ENCODE measurements at regions not wholly inside any gene's neighbourhood (a gene's known extent, or its start where the extent isn't known, plus 50 kb on each side); places are given as distances from the start of the nearest gene placed in this dataset.

DNA sequence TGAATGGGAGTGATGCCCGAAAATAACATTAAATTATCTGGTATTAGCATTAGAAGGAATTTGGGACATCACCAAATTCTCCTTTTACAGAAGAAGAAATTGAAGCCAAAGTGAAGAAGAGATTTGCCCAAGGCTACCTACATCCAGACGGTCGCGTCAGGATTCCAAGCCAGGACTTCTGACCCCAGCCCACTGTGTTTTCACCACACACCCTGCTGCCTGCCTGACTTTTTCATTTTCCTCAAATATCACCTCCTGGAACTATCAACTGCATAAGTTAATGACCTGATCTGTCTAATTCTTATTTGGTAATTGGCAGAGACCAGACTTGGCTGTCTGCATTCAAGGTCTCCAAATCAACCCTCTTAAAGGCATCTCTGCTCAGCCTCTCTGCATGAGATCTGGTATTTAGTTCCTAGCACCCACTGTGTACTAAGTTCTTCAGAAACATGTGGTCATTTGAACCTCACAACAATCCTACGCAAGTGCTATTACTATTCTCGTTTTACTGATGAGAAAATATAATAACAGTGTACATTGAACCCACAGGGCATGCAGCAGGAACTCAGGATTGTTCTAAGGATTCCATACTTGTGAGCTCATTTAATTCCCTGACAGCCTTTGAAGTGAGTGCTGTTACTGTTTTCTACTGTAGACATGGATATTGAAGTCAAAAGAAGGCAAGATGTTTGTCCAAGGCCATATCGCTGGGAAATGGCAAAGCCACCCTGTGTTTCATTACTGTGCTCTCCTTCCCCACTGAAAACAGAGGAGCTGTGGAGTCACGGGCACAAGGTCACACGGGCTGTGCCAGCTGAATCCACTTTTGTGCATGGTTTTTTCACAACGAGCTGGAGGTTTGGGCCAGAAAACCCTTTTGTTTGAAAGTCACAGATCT, 195.2 kb upstream of the C1QTNF7 start:
- TF ChIP-seq, protein P1, sequence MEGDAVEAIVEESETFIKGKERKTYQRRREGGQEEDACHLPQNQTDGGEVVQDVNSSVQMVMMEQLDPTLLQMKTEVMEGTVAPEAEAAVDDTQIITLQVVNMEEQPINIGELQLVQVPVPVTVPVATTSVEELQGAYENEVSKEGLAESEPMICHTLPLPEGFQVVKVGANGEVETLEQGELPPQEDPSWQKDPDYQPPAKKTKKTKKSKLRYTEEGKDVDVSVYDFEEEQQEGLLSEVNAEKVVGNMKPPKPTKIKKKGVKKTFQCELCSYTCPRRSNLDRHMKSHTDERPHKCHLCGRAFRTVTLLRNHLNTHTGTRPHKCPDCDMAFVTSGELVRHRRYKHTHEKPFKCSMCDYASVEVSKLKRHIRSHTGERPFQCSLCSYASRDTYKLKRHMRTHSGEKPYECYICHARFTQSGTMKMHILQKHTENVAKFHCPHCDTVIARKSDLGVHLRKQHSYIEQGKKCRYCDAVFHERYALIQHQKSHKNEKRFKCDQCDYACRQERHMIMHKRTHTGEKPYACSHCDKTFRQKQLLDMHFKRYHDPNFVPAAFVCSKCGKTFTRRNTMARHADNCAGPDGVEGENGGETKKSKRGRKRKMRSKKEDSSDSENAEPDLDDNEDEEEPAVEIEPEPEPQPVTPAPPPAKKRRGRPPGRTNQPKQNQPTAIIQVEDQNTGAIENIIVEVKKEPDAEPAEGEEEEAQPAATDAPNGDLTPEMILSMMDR (IDR thresholded peaks at IDR 0.05 in 4 of 5, conservative IDR thresholded peaks at IDR 0.05 in 1 of 5), result no peak
- no peak for TF ChIP-seq POLR2A (IDR thresholded peaks at IDR 0.05)

Measured in gastrocnemius medialis (tissue), 4 donors.